ENCODE measurements at regions not wholly inside any gene's neighbourhood (a gene's known extent, or its start where the extent isn't known, plus 50 kb on each side); places are given as distances from the start of the nearest gene placed in this dataset.

- Mint-ChIP-seq H3K4me1 (peaks cover 3% of the 10 kb centered on the region in 2 experiments; a peak in 3 of 4 replicates), H3K27ac (no peak overlapping the region), H3K36me3 (ENCODE audit: insufficient read depth in 1 of 3, low read depth in 3 of 3) (peaks cover 0 to 20% (median 7%) of the 10 kb centered on the region in 3 experiments; a peak in 4 of 7 replicates)
These were observed 1252.9 kb upstream of the ACVR2A start for GRCh38 chr2:146591908-146592307.

More at GRCh38 chr2:146591908-146592307, 1252.9 kb upstream of the ACVR2A start:
- no peak overlapping the region for H3K4me3 Mint-ChIP-seq
- Histone ChIP-seq H3K18ac (ENCODE audit: insufficient read length, low read depth, low read length) (no peak overlapping the region), H3K56ac (ENCODE audit: insufficient read length, low read depth, low read length) (no peak overlapping the region), H3K4me2 (ENCODE audit: insufficient read depth, insufficient read length, low read length) (no peak overlapping the region), H3K4ac (ENCODE audit: low read depth, low read length) (no peak overlapping the region), H2BK12ac (ENCODE audit: insufficient read length, low read depth, low read length) (no peak overlapping the region), H3K27me3 (ENCODE audit: insufficient read depth, low read length) (no peaks in the 10 kb centered on the region), H2AFZ (ENCODE audit: low read length) (no peak overlapping the region), H3K4me1 (ENCODE audit: insufficient read depth, low read length) (no peaks in the 10 kb centered on the region), H3K9ac (ENCODE audit: extremely low read depth, insufficient read length, low read length) (no peak overlapping the region), H4K5ac (ENCODE audit: insufficient read length, low read depth, low read length) (no peak overlapping the region), H2BK15ac (ENCODE audit: low read depth, low read length) (no peak overlapping the region), H2BK5ac (ENCODE audit: insufficient read length, low read length) (no peak overlapping the region), H3K27ac (ENCODE audit: insufficient read length, low read depth, low read length) (no peak overlapping the region), H3K14ac (ENCODE audit: insufficient read depth, low read length) (no peak overlapping the region), H3K23me2 (ENCODE audit: insufficient read length, low read depth, low read length, poor library complexity, severe bottlenecking) (no peaks in the 10 kb centered on the region), H2BK120ac (ENCODE audit: low read depth, low read length, poor library complexity, severe bottlenecking) (no peak overlapping the region), H4K8ac (replicated peaks; ENCODE audit: insufficient read length, low read depth, low read length) (no peak overlapping the region), H3T11ph (ENCODE audit: low read length) (no peak overlapping the region), H2BK20ac (ENCODE audit: low read depth, low read length, poor library complexity, severe bottlenecking) (no peak overlapping the region), H4K91ac (ENCODE audit: insufficient read length, low read depth, low read length) (no peak overlapping the region), H3K79me1 (ENCODE audit: insufficient read depth, low read depth, low read length, poor library complexity, severe bottlenecking) (no peaks in the 10 kb centered on the region), H3K23ac (ENCODE audit: insufficient read length, low read depth, low read length) (no peak overlapping the region), H3K79me2 (ENCODE audit: insufficient read depth, low read length) (no peaks in the 10 kb centered on the region), H2AK5ac (ENCODE audit: insufficient read length, low read length) (no peak overlapping the region), H3K9me3 (ENCODE audit: control insufficient read depth, low read depth, low read length) (no peaks in the 10 kb centered on the region), H4K20me1 (ENCODE audit: control insufficient read depth, insufficient read depth, insufficient read length) (no peaks in the 10 kb centered on the region)
- peaks cover 5 to 6% of the 10 kb centered on the region in 2 experiments; a peak in 4 of 5 replicates for H3K9me3 Mint-ChIP-seq
- no peak for TF ChIP-seq CTCF (conservative IDR thresholded peaks at IDR 0.05)
- H3K27me3 Mint-ChIP-seq (ENCODE audit: low read depth) = no peaks in the 10 kb centered on the region
- no CpG with 5 or more reads among the region's 4 CpGs for WGBS (ENCODE audit: extremely low coverage, insufficient read length, low lambda C conversion rate)
- no peak for DNase-seq
